Cardiac septum (tissue), 1 donor: ENCODE measurements at regions not wholly inside any gene's neighbourhood (a gene's known extent, or its start where the extent isn't known, plus 50 kb on each side); places are given as distances from the start of the nearest gene placed in this dataset.
"Not testable (repeated sequence)": the region's sequence is repeated elsewhere in the genome, so short reads cannot be mapped to it uniquely, and the experiment has no call there.

Source experiments
- DNase-seq: peaks from one replicate; pipeline ENCODE4 v3.0.0-alpha.2; 2020; ENCODE audit warnings: low spot score
- intact Hi-C: fragments of 100-400 bp; cut with DNase I; formaldehyde crosslinking; loops from one replicate; pipeline ENCODE4 v1.14.0; 2022
- donor health status: DM: no; HTN: no; CAD: no.

- DNase-seq, result no peak
- intact Hi-C loops, result no loop called here
Measured at GRCh38 chr12:29004066-29004935, 144.8 kb upstream of the FAR2 start.

- DNase-seq, result no peak
- intact Hi-C loops, result no loop called here
Measured at GRCh38 chr12:29004936-29005304, 144.2 kb upstream of the FAR2 start.

- intact Hi-C loops, result no loop called here
- DNase-seq, result no peak
Measured at GRCh38 chr12:29008786-29009185, 140.3 kb upstream of the FAR2 start.

GRCh38 chr12:29012673-29013072 lies 136.4 kb upstream of the FAR2 start:
- intact Hi-C loops, result no loop called here
- no peak for DNase-seq

GRCh38 chr12:29017532-29017931 lies 131.5 kb upstream of the FAR2 start:
- intact Hi-C loops, DNase-seq: not testable (repeated sequence)

GRCh38 chr12:29023436-29024076 lies 125.5 kb upstream of the FAR2 start:
- intact Hi-C loops, result no loop called here
- no peak for DNase-seq

GRCh38 chr12:29024117-29024516 lies 125.0 kb upstream of the FAR2 start:
- intact Hi-C loops, result no loop called here

GRCh38 chr12:29025937-29026336 lies 123.1 kb upstream of the FAR2 start:
- no peak for DNase-seq
- intact Hi-C loops, result no loop called here

More at GRCh38 chr12:29024117-29024516, 125.0 kb upstream of the FAR2 start:
- DNase-seq, result no peak

- intact Hi-C loops, result no loop called here
- DNase-seq, result no peak
Measured at GRCh38 chr12:29026419-29026818, 122.7 kb upstream of the FAR2 start.

- intact Hi-C loops, DNase-seq: not testable (repeated sequence)
Measured at GRCh38 chr12:29029484-29029883, 119.6 kb upstream of the FAR2 start.

GRCh38 chr12:29030006-29030405 lies 119.1 kb upstream of the FAR2 start:
- intact Hi-C loops, result no loop called here
- DNase-seq, result no peak

- no peak for DNase-seq
- intact Hi-C loops, result no loop called here
Measured at GRCh38 chr12:29032446-29032845, 116.6 kb upstream of the FAR2 start.

- intact Hi-C loops, result no loop called here
- no peak for DNase-seq
Measured at GRCh38 chr12:29033519-29033918, 115.6 kb upstream of the FAR2 start.

GRCh38 chr12:29035112-29035511 lies 114.0 kb upstream of the FAR2 start:
- DNase-seq, result no peak
- intact Hi-C loops, result no loop called here

GRCh38 chr12:29039013-29039412 lies 110.1 kb upstream of the FAR2 start:
- intact Hi-C loops, result no loop called here
- DNase-seq, result no peak

- DNase-seq, result no peak
- intact Hi-C loops, result no loop called here
Measured at GRCh38 chr12:29041621-29042020, 107.5 kb upstream of the FAR2 start.

GRCh38 chr12:29043069-29043468 lies 106.0 kb upstream of the FAR2 start:
- intact Hi-C loops, result no loop called here
- DNase-seq, result no peak

GRCh38 chr12:29044799-29045198 lies 104.3 kb upstream of the FAR2 start:
- intact Hi-C loops, result no loop called here
- no peak for DNase-seq

GRCh38 chr12:29048787-29049186 lies 100.3 kb upstream of the FAR2 start:
- DNase-seq, result no peak
- intact Hi-C loops, result no loop called here

GRCh38 chr12:29050503-29050902 lies 98.6 kb upstream of the FAR2 start:
- intact Hi-C loops, result no loop called here
- no peak for DNase-seq

GRCh38 chr12:29051221-29051620 lies 97.9 kb upstream of the FAR2 start:
- intact Hi-C loops, result no loop called here
- no peak for DNase-seq
